ENCODE measurements at regions not wholly inside any gene's neighbourhood (a gene's known extent, or its start where the extent isn't known, plus 50 kb on each side); places are given as distances from the start of the nearest gene placed in this dataset.
"Not testable (repeated sequence)": the region's sequence is repeated elsewhere in the genome, so short reads cannot be mapped to it uniquely, and the experiment has no call there.

DNA sequence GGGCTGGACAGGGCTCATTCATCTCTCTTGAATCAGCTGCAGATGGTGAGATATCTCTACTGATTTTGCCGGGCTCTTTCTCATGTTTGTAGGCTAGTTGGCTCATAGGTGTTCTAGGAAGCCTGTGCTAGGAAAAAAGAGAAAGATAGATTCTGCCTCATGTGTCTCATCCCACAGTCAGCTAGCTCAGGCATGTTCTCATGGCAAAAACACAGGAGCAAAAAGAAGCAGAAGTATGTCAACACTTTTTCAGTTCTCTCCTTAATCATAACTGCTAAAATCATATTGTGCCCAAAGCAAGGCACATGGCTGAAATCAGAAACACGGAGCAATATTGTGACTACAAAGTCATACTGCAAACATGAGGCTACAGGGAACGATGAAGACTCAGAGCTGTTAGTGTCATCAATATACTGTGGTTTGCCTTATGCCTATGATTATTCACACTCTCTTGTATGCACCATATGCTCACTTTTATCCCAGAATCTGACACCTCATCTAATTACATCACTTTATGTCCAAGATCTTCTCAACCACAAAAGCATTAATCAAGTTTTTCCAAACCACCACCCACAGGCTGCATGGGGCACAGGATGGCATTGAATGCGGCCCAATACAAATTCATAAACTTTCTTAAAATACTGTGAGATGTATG is 571.9 kb upstream of the CNTNAP5 start:
- H3K36me3 Mint-ChIP-seq (ENCODE audit: low read depth): no peaks in the 10 kb centered on the region
- no peak overlapping the region for H3K4me3 Mint-ChIP-seq
- TF ChIP-seq, protein P1, sequence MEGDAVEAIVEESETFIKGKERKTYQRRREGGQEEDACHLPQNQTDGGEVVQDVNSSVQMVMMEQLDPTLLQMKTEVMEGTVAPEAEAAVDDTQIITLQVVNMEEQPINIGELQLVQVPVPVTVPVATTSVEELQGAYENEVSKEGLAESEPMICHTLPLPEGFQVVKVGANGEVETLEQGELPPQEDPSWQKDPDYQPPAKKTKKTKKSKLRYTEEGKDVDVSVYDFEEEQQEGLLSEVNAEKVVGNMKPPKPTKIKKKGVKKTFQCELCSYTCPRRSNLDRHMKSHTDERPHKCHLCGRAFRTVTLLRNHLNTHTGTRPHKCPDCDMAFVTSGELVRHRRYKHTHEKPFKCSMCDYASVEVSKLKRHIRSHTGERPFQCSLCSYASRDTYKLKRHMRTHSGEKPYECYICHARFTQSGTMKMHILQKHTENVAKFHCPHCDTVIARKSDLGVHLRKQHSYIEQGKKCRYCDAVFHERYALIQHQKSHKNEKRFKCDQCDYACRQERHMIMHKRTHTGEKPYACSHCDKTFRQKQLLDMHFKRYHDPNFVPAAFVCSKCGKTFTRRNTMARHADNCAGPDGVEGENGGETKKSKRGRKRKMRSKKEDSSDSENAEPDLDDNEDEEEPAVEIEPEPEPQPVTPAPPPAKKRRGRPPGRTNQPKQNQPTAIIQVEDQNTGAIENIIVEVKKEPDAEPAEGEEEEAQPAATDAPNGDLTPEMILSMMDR (IDR thresholded peaks at IDR 0.05): no peak
- H3K9me3 Mint-ChIP-seq: peaks cover 46% of the 10 kb centered on the region
- no peaks in the 10 kb centered on the region for H3K4me1 Mint-ChIP-seq (ENCODE audit: low read depth)
- DNase-seq: no peak
- no peak overlapping the region for H3K27ac Mint-ChIP-seq
- no peaks in the 10 kb centered on the region for H3K27me3 Mint-ChIP-seq (ENCODE audit: insufficient read depth)

DNA sequence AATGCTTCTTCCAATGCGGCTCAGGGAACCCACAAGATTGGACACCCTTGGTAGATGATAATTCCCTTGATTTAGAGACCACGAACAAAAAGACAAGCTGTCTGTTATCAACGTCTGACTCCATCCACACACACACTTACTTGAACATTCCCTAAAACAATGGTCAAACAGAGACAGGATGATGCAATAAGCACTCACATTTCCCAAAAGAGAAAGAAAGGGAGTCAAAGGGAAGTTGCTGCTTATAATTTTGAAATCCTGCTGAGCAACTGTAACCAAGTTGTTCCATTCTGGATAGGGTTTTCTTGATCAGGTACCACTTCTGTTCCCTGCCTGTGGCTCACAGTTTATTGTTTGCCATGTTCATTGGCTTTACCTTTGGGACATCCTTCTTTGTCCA is 571.3 kb upstream of the CNTNAP5 start:
- TF ChIP-seq, protein P1 (IDR thresholded peaks at IDR 0.05): no peak
- H3K27ac Mint-ChIP-seq: no peak overlapping the region
- H3K9me3 Mint-ChIP-seq: peaks cover 41% of the 10 kb centered on the region
- no peak for DNase-seq
- no peaks in the 10 kb centered on the region for H3K36me3 Mint-ChIP-seq (ENCODE audit: low read depth)
- H3K27me3 Mint-ChIP-seq (ENCODE audit: insufficient read depth): no peaks in the 10 kb centered on the region
- no peak overlapping the region for H3K4me3 Mint-ChIP-seq
- H3K4me1 Mint-ChIP-seq (ENCODE audit: low read depth): no peaks in the 10 kb centered on the region

DNA sequence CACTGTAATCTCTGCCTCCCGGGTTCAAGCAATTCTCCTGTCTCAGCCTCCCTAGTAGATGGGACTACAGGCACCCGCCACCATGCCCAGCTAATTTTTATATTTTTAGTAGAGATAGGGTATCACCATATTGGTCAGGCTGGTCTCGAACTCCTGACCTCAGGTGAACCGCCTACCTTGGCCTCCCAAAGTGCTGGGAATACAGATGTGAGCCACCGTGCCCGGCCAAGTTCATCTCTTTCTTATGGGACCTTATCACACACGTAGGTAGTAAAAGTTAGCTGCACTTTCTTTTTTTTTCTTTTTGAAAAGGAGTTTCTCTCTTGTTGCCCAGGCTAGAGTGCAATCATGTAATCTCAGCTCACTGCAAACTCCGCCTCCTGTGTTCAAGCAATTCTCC is 569.9 kb upstream of the CNTNAP5 start:
- H3K4me3 Mint-ChIP-seq; H3K27ac Mint-ChIP-seq; H3K27me3 Mint-ChIP-seq (ENCODE audit: insufficient read depth); H3K36me3 Mint-ChIP-seq (ENCODE audit: low read depth); DNase-seq; H3K4me1 Mint-ChIP-seq (ENCODE audit: low read depth): not testable (repeated sequence)
- H3K9me3 Mint-ChIP-seq: peaks cover 43% of the 10 kb centered on the region

DNA sequence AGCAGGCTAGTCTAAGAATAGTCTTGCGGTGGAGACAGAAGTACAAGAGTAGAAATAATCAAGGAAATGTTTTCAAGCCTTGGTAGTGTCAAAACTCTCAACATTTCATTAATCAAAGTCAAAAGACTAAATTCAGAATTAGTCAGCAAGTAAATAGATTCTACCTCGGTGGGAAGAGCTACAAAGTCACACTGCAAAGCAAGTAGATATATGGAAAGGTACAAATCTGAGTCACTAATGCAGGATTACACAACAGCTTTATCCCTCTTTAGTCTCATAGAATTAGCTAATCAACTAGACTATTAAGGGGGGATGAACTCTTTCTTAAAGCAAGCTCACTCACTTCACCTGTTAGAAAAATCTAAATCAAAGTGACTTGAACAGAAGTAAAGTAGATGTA is 568.7 kb upstream of the CNTNAP5 start:
- no peak for DNase-seq
- H3K4me1 Mint-ChIP-seq (ENCODE audit: low read depth): no peaks in the 10 kb centered on the region
- H3K36me3 Mint-ChIP-seq (ENCODE audit: low read depth): no peaks in the 10 kb centered on the region
- H3K27me3 Mint-ChIP-seq (ENCODE audit: insufficient read depth): no peaks in the 10 kb centered on the region
- TF ChIP-seq, protein P1 (IDR thresholded peaks at IDR 0.05): no peak
- H3K9me3 Mint-ChIP-seq: peaks cover 40% of the 10 kb centered on the region
- no peak overlapping the region for H3K27ac Mint-ChIP-seq
- no peak overlapping the region for H3K4me3 Mint-ChIP-seq

DNA sequence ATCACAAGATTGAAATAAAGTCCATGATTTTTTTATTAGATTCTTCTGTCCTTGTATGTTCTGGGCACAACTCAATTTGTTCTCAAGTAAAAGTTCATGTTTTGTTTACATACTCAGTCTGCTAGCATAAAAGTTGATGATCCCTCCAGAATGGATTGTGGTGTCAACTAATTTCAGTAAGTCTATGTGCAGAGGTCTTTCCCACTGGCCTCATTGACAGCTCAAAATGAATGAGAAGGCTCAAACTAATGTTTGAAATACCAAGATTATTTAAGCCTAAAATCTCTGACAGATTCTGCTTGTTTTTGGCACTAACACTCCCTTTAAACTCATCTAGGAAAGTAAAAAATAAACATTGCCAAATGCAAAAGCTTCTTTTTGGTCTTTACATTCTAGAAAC is 561.2 kb upstream of the CNTNAP5 start:
- Mint-ChIP-seq H3K27ac (no peak overlapping the region), H3K36me3 (ENCODE audit: low read depth) (no peaks in the 10 kb centered on the region), H3K4me1 (ENCODE audit: low read depth) (no peaks in the 10 kb centered on the region), H3K4me3 (no peak overlapping the region), H3K9me3 (peaks cover 14% of the 10 kb centered on the region), H3K27me3 (ENCODE audit: insufficient read depth) (no peaks in the 10 kb centered on the region)
- no peak for DNase-seq
- TF ChIP-seq, protein P1 (IDR thresholded peaks at IDR 0.05): no peak

DNA sequence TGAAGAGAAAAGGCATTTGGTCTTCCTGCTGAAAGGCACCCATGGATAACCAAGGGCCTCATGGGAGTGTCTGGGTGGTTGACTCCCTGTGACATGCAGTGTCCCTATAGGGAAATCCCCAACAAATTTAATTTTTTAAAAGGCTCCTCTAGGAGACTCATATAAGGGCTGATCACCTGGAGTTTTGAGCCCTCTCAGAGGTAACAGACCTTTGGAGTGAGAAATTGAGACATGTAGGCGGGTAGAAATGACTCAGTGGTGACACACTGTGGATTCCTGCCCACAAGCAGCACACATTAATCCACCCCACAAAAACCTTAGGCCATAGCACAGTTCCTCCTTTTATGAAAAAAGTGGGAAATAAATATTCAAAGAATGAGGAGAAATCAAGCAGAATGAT is 557.0 kb upstream of the CNTNAP5 start:
- TF ChIP-seq, protein P1 (IDR thresholded peaks at IDR 0.05): no peak
- no peaks in the 10 kb centered on the region for H3K36me3 Mint-ChIP-seq (ENCODE audit: low read depth)
- no peak overlapping the region for H3K4me3 Mint-ChIP-seq
- no peaks in the 10 kb centered on the region for H3K27me3 Mint-ChIP-seq (ENCODE audit: insufficient read depth)
- no peak overlapping the region for H3K27ac Mint-ChIP-seq
- peaks cover 19% of the 10 kb centered on the region for H3K9me3 Mint-ChIP-seq
- no peaks in the 10 kb centered on the region for H3K4me1 Mint-ChIP-seq (ENCODE audit: low read depth)
- no peak for DNase-seq
